ENCODE measurements at regions not wholly inside any gene's neighbourhood (a gene's known extent, or its start where the extent isn't known, plus 50 kb on each side); places are given as distances from the start of the nearest gene placed in this dataset.

GRCh38 chr5:3836528-3836927, 240.9 kb downstream of the IRX1 start:
- TF ChIP-seq, protein P1, sequence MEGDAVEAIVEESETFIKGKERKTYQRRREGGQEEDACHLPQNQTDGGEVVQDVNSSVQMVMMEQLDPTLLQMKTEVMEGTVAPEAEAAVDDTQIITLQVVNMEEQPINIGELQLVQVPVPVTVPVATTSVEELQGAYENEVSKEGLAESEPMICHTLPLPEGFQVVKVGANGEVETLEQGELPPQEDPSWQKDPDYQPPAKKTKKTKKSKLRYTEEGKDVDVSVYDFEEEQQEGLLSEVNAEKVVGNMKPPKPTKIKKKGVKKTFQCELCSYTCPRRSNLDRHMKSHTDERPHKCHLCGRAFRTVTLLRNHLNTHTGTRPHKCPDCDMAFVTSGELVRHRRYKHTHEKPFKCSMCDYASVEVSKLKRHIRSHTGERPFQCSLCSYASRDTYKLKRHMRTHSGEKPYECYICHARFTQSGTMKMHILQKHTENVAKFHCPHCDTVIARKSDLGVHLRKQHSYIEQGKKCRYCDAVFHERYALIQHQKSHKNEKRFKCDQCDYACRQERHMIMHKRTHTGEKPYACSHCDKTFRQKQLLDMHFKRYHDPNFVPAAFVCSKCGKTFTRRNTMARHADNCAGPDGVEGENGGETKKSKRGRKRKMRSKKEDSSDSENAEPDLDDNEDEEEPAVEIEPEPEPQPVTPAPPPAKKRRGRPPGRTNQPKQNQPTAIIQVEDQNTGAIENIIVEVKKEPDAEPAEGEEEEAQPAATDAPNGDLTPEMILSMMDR (IDR thresholded peaks at IDR 0.05): no peak
- TF ChIP-seq EP300 (IDR thresholded peaks at IDR 0.05): no peak
